Stimulated activated CD4-positive, alpha-beta T cell treated with anti-CD3 and anti-CD28 coated beads, Interleukin-1b, Interleukin-23, amount 100 ng/mL, for 1 hour (primary cell): ENCODE measurements at regions not wholly inside any gene's neighbourhood (a gene's known extent, or its start where the extent isn't known, plus 50 kb on each side); places are given as distances from the start of the nearest gene placed in this dataset.
"Not testable (repeated sequence)": the region's sequence is repeated elsewhere in the genome, so short reads cannot be mapped to it uniquely, and the experiment has no call there.

ENCODE experiments used
- DNase-seq, 2 donors: peaks; one replicate each; pipeline ENCODE4 v3.0.0-alpha.2; 2020; ENCODE audit warnings: low read depth in 2 of 2

- DNase-seq: no peak
These were observed 181.9 kb downstream of the PSMG1 start for GRCh38 chr21:39001341-39001740.

GRCh38 chr21:39000496-39000895 lies 182.8 kb downstream of the PSMG1 start:
- DNase-seq: no peak

- no peak for DNase-seq
These were observed 184.1 kb downstream of the PSMG1 start for GRCh38 chr21:38999161-38999560.

DNA sequence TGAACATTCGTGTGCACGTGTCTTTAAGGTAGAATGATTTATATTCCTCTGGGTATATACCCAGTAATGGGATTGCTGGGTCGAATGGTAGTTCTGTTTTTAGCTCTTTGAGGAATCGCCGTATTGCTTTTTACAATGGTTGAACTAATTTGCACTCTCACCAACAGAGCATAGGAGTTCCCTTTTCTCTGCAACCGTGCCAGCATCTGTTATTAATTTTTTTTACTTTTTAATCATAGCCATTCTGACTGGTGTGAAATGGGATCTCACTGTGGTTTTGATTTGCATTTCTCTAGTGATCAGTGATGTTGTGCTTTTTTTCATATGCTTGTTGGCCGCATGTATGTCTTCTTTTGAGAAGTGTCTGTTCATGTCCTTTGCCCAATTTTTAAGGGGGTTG lies 185.0 kb downstream of the PSMG1 start:
- DNase-seq: not testable (repeated sequence)

DNA sequence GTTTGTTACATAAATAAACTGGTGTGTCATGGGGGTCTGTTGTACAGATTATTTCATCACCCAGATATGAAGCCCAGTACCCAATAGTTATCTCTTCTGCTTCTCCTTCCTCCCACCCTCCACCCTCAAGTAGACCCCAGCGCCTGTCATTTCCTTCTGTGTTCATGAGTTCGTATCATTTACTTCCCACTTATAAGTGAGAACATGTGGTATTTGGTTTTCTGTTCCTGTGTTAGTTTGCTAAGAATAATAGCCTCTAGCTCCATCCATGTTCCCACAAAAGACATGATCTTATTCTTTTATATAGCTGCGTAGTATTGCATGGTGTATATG lies 185.4 kb downstream of the PSMG1 start:
- DNase-seq: not testable (repeated sequence)

- no peak for DNase-seq
These were observed 186.0 kb downstream of the PSMG1 start for GRCh38 chr21:38997051-38997842.

GRCh38 chr21:38996355-38996754 lies 186.9 kb downstream of the PSMG1 start:
- no peak for DNase-seq

DNA sequence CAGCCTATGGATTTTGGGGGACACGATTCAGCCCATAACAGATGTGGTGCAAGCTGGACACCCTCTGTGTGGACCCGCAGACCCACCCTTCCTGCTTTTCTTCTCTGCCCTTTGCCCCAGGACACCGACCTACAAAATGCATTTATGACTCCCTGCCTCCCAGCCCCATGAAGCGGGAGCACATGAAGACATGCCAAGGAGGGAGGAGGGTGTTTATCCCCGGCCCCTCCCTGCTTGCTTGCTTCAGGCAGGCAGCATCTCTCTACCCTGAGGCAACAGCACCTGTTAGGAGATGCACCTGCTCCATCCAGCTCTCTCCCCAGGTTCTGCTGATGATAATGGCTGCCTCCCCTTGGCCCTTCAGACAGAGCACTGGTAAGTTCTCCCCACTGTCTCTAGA lies 187.5 kb downstream of the PSMG1 start:
- no peak for DNase-seq

- no peak for DNase-seq
These were observed 188.1 kb downstream of the PSMG1 start for GRCh38 chr21:38995071-38995669.

GRCh38 chr21:38994042-38994441 lies 188.3 kb downstream of the ETS2 start:
- no peak for DNase-seq

DNA sequence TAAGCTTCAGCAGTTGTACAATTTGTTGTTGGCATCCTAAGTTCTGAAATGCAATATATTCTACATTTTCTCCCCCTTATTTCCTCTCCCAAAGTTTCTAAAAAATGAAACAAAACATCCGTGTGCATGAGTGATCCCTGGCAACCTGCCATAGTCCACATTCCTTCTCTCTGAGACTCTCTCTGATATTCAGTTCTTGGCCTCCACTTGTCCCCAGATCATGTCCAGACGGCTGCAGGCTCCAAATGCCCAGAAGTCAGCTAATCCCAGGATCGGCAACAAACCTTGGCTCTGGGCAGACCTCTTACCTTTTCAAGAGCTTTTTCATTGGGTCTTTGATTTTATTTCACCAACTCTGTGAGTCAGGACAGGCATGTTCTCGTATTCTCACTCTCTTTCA lies 187.8 kb downstream of the ETS2 start:
- DNase-seq: no peak

DNA sequence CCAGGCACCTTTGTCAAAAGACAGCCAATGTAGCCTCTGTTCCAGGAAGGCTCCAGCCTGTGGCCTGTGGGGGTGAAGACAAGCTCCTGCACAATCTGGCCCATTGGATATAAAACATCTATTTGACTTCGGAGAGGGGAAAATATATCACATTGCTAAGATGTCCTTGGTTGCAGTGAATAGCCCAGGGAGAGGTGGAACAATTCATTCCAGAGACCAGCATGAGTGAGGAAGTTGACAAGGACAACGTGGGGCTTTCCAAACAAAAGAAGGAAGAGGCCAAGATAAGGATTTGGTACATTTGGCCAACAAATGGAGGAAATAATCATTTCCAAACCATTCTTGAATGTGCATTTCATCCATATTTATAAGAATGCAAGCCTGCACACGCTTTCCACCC lies 187.0 kb downstream of the ETS2 start:
- DNase-seq: no peak

DNA sequence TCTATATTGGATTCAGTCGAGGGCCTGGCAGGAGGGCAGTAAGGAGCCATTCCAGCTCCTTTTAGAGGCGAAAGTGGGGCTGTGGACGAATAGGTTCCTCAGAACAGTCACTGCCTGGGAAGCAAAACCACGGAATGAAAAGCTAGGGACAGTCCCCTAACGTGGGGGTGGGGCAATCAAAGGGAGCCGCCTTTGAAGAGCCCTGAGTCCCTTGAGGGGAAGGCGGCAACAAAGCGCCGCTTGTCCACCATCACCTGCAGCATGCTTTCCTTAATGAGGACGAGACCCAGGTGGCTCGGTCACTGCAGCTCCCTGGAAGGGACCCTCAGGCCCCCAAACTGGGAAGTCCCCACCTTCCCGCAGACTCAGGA lies 184.7 kb downstream of the ETS2 start:
- no peak for DNase-seq

- no peak for DNase-seq
These were observed 184.2 kb downstream of the ETS2 start for GRCh38 chr21:38989745-38990423.

- DNase-seq: no peak
These were observed 183.6 kb downstream of the ETS2 start for GRCh38 chr21:38989379-38989744.

DNA sequence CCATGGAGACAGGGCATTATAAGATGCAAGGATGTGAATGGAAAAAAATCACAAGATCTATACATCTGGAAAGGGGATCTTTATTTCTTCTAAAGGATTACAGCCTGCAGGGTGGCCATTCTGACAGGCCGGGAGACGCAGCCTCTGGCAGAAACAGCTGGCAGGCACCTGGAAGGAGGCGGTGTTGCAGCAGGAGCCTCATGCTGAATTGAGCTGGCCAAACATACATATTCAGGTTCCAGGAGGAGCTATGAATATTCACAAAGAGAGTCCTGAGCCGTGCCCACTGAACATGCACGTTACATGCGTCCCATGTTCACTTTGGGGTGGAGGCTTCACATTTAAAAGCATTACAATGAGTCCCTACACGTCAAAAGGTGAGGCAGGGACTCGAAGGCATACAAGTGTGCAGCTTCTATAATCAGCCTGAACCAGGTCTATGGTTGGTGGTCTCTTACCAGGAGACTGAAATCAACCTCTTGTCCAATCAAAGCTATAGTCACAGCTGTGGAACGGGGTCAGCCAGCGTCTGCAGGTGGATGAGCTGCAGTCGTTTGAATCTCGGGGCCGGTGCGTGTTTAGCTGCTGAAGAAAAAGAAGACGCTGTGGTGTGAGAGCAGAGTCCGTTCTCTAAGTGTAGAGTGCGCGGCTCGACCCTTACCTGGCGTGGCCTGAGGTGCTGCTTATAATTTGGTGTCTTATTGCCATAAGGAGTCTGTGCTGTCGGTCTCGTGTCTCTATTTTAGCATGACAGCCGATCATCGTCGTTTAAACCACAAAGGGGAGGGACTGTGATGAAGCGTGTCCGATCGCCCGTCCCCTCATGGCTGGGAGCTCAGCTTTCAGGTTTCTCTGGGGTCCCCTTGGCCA lies 183.0 kb downstream of the ETS2 start:
- DNase-seq: no peak

DNA sequence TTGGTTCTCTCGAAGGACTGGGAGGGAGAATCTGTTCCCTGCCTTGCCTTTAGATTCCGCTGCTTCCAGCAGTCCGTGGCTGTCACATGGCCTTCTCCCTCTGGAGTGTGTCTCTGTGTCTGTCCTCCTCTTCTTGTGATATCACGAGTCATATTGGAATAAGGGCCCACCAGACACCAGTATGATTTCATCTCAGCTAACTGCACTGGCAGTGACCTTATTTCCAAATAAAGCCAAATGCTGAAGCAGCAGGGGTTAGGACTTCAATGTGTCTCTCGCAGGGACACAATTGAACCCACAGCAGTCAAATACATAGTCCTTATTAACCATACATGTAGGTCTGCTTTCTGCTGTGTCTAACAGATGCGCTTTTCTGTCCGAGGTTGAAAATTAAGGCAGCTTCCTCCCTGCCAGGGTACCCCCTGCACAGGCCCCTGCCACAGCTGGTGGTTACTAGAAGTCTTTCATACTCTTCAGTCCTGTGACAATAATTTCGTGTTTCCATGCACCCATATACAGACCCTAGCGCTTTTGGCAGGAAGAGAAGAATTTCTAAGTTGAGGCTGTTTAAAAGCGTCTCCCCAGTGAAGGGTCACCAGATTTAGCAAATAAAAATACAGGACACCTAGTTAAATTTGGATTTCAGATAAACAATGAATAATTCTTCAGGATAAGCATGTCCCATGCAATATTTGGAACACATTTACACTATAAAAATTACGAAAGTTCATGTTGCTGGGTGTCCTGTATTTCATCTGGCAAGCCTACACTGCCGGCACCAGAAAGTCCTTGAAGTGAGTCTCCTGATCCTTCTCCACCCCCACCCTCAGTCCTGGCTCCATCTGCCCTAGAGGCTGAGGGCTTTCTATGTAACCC lies 182.1 kb downstream of the ETS2 start:
- no peak for DNase-seq

- DNase-seq: no peak
These were observed 181.3 kb downstream of the ETS2 start for GRCh38 chr21:38986806-38987632.

DNA sequence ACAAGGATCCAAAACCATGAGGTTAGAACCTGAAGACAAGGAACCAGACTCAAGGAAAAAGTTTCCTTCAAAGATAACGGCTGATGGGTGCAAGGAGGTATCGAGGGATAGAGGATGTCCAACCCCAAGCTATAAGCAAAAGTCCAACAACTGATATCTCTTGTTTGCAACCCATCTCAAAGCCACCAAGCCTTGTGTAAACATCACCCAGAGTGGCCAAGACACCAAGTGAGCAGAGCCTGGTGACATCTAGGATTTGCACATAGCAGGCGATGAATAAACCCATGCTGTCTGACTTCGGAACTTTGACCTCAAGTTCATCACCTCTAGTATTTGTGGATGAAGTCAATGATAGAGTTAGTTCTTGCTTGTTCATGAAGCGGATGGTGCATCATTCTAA lies 180.7 kb downstream of the ETS2 start:
- DNase-seq: no peak
